ENCODE measurements at regions not wholly inside any gene's neighbourhood (a gene's known extent, or its start where the extent isn't known, plus 50 kb on each side); places are given as distances from the start of the nearest gene placed in this dataset.

- TF ChIP-seq CTCF (IDR thresholded peaks at IDR 0.05) = no peak
- Mint-ChIP-seq H3K36me3 (ENCODE audit: low read depth) (no peaks in the 10 kb centered on the region), H3K4me1 (ENCODE audit: low read depth) (no peaks in the 10 kb centered on the region), H3K27ac (no peak overlapping the region), H3K27me3 (no peaks in the 10 kb centered on the region), H3K9me3 (peaks cover 2% of the 10 kb centered on the region), H3K4me3 (no peak overlapping the region)
- intact Hi-C loops (cut with micrococcal nuclease) = no loop called here
- DNase-seq (no peak), ATAC-seq (no peak)
- ChIA-PET POLR2A (no interaction called here), CTCF (no interaction called here)
Measured at GRCh38 chr3:168396861-168397260, 301.1 kb upstream of the GOLIM4 start.

GRCh38 chr3:168395551-168395950 is 299.8 kb upstream of the GOLIM4 start:
- Mint-ChIP-seq H3K27me3 (no peaks in the 10 kb centered on the region), H3K9me3 (peaks cover 2% of the 10 kb centered on the region), H3K36me3 (ENCODE audit: low read depth) (no peaks in the 10 kb centered on the region), H3K27ac (no peak overlapping the region), H3K4me3 (no peak overlapping the region), H3K4me1 (ENCODE audit: low read depth) (no peaks in the 10 kb centered on the region)
- ChIA-PET CTCF (no interaction called here), POLR2A (no interaction called here)
- ATAC-seq (no peak), DNase-seq (no peak)
- no peak for TF ChIP-seq CTCF (IDR thresholded peaks at IDR 0.05)
- intact Hi-C loops (cut with micrococcal nuclease) = no loop called here

- no peaks in the 10 kb centered on the region for H3K36me3 Mint-ChIP-seq (ENCODE audit: low read depth)
- no peak overlapping the region for H3K4me3 Mint-ChIP-seq
- H3K27ac Mint-ChIP-seq = no peak overlapping the region
- no peaks in the 10 kb centered on the region for H3K4me1 Mint-ChIP-seq (ENCODE audit: low read depth)
- POLR2A ChIA-PET = no interaction called here
- no peaks in the 10 kb centered on the region for H3K27me3 Mint-ChIP-seq
- intact Hi-C loops (cut with micrococcal nuclease) = no loop called here
- TF ChIP-seq CTCF (IDR thresholded peaks at IDR 0.05) = no peak
- DNase-seq = no peak
- peaks cover 5% of the 10 kb centered on the region for H3K9me3 Mint-ChIP-seq
- CTCF ChIA-PET = no interaction called here
- no peak for ATAC-seq
Measured at GRCh38 chr3:168394439-168394838, 298.7 kb upstream of the GOLIM4 start.

- intact Hi-C loops (cut with micrococcal nuclease) = no loop called here
- no peak overlapping the region for H3K4me3 Mint-ChIP-seq
- no peaks in the 10 kb centered on the region for H3K4me1 Mint-ChIP-seq (ENCODE audit: low read depth)
- no peak overlapping the region for H3K27ac Mint-ChIP-seq
- H3K9me3 Mint-ChIP-seq = peaks cover 8% of the 10 kb centered on the region
- no peak for ATAC-seq
- DNase-seq = no peak
- no peaks in the 10 kb centered on the region for H3K27me3 Mint-ChIP-seq
- no peaks in the 10 kb centered on the region for H3K36me3 Mint-ChIP-seq (ENCODE audit: low read depth)
- POLR2A ChIA-PET = no interaction called here
- no peak for TF ChIP-seq CTCF (IDR thresholded peaks at IDR 0.05)
- CTCF ChIA-PET = no interaction called here
Measured at GRCh38 chr3:168386301-168386700, 290.6 kb upstream of the GOLIM4 start.

- no peak for TF ChIP-seq CTCF (IDR thresholded peaks at IDR 0.05)
- CTCF ChIA-PET = no interaction called here
- intact Hi-C loops (cut with micrococcal nuclease) = no loop called here
- DNase-seq (no peak), ATAC-seq (no peak)
- POLR2A ChIA-PET = no interaction called here
- no peaks in the 10 kb centered on the region for H3K27me3 Mint-ChIP-seq
- no peaks in the 10 kb centered on the region for H3K36me3 Mint-ChIP-seq (ENCODE audit: low read depth)
- H3K4me3 Mint-ChIP-seq = no peak overlapping the region
- H3K4me1 Mint-ChIP-seq (ENCODE audit: low read depth) = no peaks in the 10 kb centered on the region
- H3K9me3 Mint-ChIP-seq = peaks cover 6% of the 10 kb centered on the region
- no peak overlapping the region for H3K27ac Mint-ChIP-seq
Measured at GRCh38 chr3:168384990-168385389, 289.3 kb upstream of the GOLIM4 start.

All from activated CD8-positive, alpha-beta T cell treated with anti-CD3 and anti-CD28 coated beads for 36 hours (primary cell).